KMS-11 (cell line): ENCODE measurements at regions not wholly inside any gene's neighbourhood (a gene's known extent, or its start where the extent isn't known, plus 50 kb on each side); places are given as distances from the start of the nearest gene placed in this dataset.
A peak's percentile ranks its signal among the peaks of the same experiment; 100 is the strongest.

Experiments
- H2AFZ ChIP-seq: fragments of 200-600 bp; sonication (generic); 2 replicates; pipeline ENCODE4 v1.6.1; 2016; ENCODE audit warnings: antibody characterized with exemption, mixed run types, low read depth
- H3K27ac ChIP-seq: fragments of 200-600 bp; sonication (generic); 2 replicates; pipeline ENCODE4 v1.6.1; 2016; ENCODE audit warnings: mild to moderate bottlenecking, mixed run types
- H3K27me3 ChIP-seq: fragments of 200-600 bp; sonication (generic); 2 replicates; pipeline ENCODE4 v1.6.1; 2017; ENCODE audit warnings: mild to moderate bottlenecking, low read depth, mixed run types, moderate library complexity; ENCODE audit not compliant: insufficient read depth
- H3K36me3 ChIP-seq: fragments of 200-600 bp; sonication (generic); 2 replicates; pipeline ENCODE4 v1.6.1; 2017; ENCODE audit warnings: mild to moderate bottlenecking, mixed run types; ENCODE audit not compliant: insufficient read depth
- H3K4me1 ChIP-seq: fragments of 200-600 bp; sonication (generic); 2 replicates; pipeline ENCODE4 v1.6.1; 2016; ENCODE audit warnings: mild to moderate bottlenecking, low read depth, mixed run types; ENCODE audit not compliant: poor library complexity, severe bottlenecking
- H3K4me2 ChIP-seq: fragments of 200-600 bp; sonication (generic); 2 replicates; pipeline ENCODE4 v1.7.0; 2016; ENCODE audit warnings: mild to moderate bottlenecking, mixed run types
- H3K4me3 ChIP-seq: fragments of 200-600 bp; sonication (generic); IDR thresholded peaks from 2 replicates; pipeline ENCODE4 v1.6.1; 2017; ENCODE audit warnings: low read depth, low read length, mixed read lengths; ENCODE audit not compliant: insufficient read depth
- H3K79me2 ChIP-seq: fragments of 200-600 bp; sonication (generic); 2 replicates; pipeline ENCODE4 v1.6.1; 2016; ENCODE audit warnings: low read depth, mixed run types; ENCODE audit not compliant: insufficient read depth
- H3K9ac ChIP-seq: fragments of 200-600 bp; sonication (generic); 2 replicates; pipeline ENCODE4 v1.6.1; 2016; ENCODE audit warnings: mild to moderate bottlenecking, mixed run types
- H4K20me1 ChIP-seq: fragments of 200-600 bp; sonication (generic); 2 replicates; pipeline ENCODE4 v1.6.1; 2016; ENCODE audit warnings: mild to moderate bottlenecking, mixed run types; ENCODE audit not compliant: insufficient read depth
- TF ChIP-seq, protein P1 (sequence below): fragments of 200-600 bp; sonication (generic); conservative IDR thresholded peaks from 2 replicates; pipeline ENCODE4 v1.6.1; 2017; ENCODE audit warnings: low read depth, mild to moderate bottlenecking, antibody characterized with exemption, low read length, moderate library complexity, mixed read lengths

GRCh38 chr1:115140442-115141144 is 51.3 kb upstream of the TSPAN2 start:
- H3K4me3 ChIP-seq, result no peak overlapping the region
- H3K36me3 ChIP-seq, result no peaks in the 10 kb centered on the region
- no peaks in the 10 kb centered on the region for H3K4me1 ChIP-seq
- no peak overlapping the region for H3K27ac ChIP-seq
- no peaks in the 10 kb centered on the region for H4K20me1 ChIP-seq
- no peak overlapping the region for H3K9ac ChIP-seq
- H3K4me2 ChIP-seq, result no peak overlapping the region
- H2AFZ ChIP-seq, result no peak overlapping the region
- no peaks in the 10 kb centered on the region for H3K79me2 ChIP-seq
- no peaks in the 10 kb centered on the region for H3K27me3 ChIP-seq
- TF ChIP-seq, protein P1, sequence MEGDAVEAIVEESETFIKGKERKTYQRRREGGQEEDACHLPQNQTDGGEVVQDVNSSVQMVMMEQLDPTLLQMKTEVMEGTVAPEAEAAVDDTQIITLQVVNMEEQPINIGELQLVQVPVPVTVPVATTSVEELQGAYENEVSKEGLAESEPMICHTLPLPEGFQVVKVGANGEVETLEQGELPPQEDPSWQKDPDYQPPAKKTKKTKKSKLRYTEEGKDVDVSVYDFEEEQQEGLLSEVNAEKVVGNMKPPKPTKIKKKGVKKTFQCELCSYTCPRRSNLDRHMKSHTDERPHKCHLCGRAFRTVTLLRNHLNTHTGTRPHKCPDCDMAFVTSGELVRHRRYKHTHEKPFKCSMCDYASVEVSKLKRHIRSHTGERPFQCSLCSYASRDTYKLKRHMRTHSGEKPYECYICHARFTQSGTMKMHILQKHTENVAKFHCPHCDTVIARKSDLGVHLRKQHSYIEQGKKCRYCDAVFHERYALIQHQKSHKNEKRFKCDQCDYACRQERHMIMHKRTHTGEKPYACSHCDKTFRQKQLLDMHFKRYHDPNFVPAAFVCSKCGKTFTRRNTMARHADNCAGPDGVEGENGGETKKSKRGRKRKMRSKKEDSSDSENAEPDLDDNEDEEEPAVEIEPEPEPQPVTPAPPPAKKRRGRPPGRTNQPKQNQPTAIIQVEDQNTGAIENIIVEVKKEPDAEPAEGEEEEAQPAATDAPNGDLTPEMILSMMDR, result no peak

DNA sequence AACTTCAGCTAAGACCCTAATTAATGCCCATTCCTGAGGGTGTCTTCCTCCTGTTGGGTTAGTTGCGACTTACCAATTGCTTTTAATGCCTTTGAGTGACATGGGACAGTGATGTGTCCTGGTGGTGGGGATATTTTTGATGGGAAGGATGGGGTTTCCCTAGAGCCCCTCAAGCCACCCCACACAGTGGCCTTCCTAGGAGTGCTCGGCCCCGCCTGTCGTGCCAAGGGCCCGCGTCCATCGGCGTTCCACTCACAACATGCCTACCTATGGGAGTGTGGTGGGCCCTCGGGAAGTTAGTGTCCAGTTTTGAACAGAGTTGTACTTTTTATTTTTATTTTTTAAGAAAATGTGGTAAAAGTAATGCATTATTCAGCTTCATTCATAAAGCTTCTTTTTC is 50.1 kb upstream of the TSPAN2 start:
- H3K79me2 ChIP-seq, result no peaks in the 10 kb centered on the region
- no peaks in the 10 kb centered on the region for H3K27me3 ChIP-seq
- H3K9ac ChIP-seq, result no peak overlapping the region
- H3K27ac ChIP-seq, result no peak overlapping the region
- no peaks in the 10 kb centered on the region for H4K20me1 ChIP-seq
- H3K4me3 ChIP-seq, result no peak overlapping the region
- peak overlapping the region; percentile 21; the same call in 1 of the 2 replicates for H2AFZ ChIP-seq
- H3K4me1 ChIP-seq, result no peaks in the 10 kb centered on the region
- H3K4me2 ChIP-seq, result 0 out of 2 replicates have a peak overlapping the region, but pooled peaks have one; percentile 17
- TF ChIP-seq, protein P1, result no peak
- no peaks in the 10 kb centered on the region for H3K36me3 ChIP-seq
